ENCODE measurements at regions not wholly inside any gene's neighbourhood (a gene's known extent, or its start where the extent isn't known, plus 50 kb on each side); places are given as distances from the start of the nearest gene placed in this dataset.

GRCh38 chr14:98576463-98576862, 695.5 kb downstream of the BCL11B start:
- TF ChIP-seq CTCF (conservative IDR thresholded peaks at IDR 0.05 in 1 of 2, IDR thresholded peaks at IDR 0.05 in 1 of 2; ENCODE audit: extremely low read depth in 1 of 2, insufficient read depth in 1 of 2, low read depth in 1 of 2, low read length in 2 of 2) (no peak), EZH2 (IDR thresholded peaks at IDR 0.05; ENCODE audit: borderline replicate concordance, low read length) (no peak)

All from mammary epithelial cell (primary cell).